NCI-H146 (cell line): ENCODE measurements at regions not wholly inside any gene's neighbourhood (a gene's known extent, or its start where the extent isn't known, plus 50 kb on each side); places are given as distances from the start of the nearest gene placed in this dataset.

Experiments used
- DNase-seq: peaks from one replicate; lab custom pipeline; 2025; lab: John Stamatoyannopoulos, UW

DNA sequence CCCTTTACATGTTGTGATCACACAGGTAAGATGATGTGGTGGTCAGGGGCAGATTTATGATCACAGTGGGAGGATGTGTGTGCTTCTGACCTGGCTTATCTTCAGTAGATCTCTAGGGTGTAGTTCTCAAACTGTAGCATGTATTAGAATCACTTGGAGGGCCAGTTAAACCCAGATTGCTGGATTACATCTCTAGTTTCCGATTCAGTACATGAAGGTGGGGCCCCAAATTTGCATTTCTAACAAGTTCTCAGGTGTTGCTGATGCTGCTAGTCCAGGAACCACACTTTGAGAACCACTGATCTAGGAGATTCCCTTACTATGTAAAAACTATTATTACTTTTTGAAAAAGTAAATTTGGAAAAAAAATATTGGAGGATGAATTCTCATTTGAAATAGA lies 199.3 kb upstream of the GOLIM4 start:
- DNase-seq, result no peak

DNA sequence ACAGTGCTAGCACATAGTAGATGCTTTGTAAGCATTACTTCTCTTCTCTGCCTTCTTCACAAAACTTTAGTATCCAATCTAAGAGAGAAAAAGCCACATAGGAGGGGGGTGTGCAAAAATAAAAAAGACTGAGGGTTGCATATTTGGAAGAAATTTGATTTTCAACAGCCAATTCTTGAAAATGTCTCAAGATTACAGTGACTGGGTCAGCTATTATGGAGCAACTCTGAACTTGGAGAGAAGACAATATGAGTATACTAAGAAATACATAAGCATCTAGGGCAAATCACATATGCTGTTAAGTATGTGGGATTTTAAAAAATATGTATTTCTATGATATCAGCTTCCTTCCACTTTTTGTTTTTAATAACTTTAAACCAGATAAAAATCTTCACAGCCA lies 196.6 kb upstream of the GOLIM4 start:
- DNase-seq, result no peak

- no peak for DNase-seq
Measured at GRCh38 chr3:168289471-168290008, 193.8 kb upstream of the GOLIM4 start.

- DNase-seq, result peak; percentile 5
Measured at GRCh38 chr3:168288511-168289401, 193.0 kb upstream of the GOLIM4 start.

DNA sequence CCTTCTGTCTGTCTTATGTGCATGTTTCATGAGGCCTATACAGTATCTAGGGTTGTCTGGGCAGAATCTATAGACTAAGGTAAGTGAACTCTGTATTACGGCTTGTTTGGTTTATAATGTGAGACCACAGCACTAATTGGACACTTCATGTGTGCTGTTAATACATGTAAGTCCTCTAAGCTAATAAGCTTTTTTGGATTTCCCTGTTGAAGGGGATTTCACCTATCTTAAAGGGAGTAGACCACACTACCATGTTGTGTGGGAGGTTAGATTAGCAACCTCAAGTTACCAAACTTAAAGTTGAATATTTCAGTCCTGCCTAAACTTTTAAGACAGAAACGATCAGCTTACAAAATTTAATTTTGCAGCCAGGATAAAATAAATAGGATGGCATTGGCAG lies 189.8 kb upstream of the GOLIM4 start:
- DNase-seq, result no peak

DNA sequence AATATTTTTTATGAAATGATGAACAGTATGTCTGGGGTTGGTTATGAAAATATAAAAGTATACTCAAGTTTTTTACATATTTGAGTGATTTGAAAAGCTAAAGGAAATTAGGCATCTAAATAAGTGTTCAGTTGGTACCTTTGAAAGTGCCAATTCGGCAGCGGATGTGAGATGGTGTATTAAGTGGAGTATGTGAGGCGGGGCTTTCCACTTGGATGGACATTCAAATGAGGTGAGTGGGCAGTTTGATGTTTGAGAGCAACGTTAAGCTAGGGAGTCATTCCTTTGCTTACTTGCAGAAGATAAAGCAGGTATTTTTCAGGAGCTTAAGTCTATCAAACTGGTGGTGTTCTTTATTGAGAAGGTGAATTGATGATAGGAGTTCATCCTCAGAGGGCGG lies 189.0 kb upstream of the GOLIM4 start:
- DNase-seq, result no peak

DNA sequence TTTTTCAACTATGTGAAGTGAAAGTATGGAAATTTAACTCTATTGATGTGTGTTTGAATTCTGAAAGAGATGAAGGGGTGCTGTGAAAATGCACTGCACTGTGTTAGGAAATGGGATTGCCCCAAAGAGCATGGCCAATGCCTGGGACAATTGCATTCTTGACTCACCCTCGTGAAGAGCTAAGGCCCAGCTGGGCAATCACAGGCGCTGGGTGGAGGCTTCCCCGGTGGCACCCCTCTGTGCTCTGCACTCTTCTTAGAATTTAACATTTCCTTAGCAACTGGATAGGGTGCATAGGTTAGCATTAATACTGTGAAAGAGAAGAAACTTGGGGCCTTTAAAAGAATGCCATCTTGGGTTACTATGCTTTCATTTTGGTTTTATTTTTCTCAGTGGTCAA lies 179.9 kb upstream of the GOLIM4 start:
- no peak for DNase-seq

DNA sequence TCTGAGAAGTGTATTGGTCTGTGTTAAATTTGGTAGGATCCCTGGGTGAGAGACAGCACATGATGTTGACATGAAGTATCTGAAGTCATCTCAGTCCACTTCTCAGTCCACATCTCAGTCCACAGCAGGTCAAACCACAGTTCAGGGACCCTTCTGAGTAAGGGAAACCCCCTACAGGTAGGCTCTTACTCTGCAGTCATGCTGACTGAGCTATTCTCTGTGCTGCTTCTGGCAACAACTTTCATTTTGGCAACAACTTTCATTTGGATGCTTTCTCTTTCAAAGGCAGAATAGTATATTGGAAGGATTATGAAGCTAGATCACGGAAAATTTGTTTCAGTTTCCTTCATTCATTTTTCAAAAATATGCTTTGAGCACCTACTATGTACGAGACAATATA lies 178.2 kb upstream of the GOLIM4 start:
- no peak for DNase-seq

- DNase-seq, result no peak
Measured at GRCh38 chr3:168273036-168273435, 177.3 kb upstream of the GOLIM4 start.

DNA sequence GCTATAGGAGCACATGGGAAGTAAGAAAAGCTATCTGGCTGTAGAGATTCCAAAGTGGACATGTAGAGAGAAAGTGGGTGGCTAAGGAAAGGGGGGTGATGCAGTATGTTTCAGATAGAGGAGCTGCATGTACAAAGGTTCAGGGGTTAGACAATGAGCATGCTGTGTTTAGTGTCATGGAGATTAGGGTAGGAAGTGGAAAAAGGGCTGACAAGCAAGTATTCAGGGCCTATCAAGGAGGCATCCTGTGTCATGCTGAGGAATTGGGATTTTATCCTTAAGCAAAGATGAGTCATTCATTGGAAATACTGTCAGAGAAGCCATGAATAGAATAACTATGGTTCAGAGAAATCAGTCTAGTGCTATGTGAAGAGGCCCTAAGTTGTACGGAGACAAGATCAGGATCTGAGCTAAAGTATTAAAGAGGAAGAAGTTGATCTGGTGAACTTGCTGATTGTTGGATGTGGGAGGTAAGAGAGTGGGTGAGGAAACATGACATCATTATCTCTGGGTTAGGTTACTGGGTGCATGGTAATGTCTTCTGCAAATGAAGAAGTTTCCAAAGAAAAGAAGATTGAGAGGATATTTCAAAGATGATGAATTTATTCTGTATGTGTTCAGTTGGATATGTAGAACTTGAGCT lies 176.7 kb upstream of the GOLIM4 start:
- DNase-seq, result no peak

DNA sequence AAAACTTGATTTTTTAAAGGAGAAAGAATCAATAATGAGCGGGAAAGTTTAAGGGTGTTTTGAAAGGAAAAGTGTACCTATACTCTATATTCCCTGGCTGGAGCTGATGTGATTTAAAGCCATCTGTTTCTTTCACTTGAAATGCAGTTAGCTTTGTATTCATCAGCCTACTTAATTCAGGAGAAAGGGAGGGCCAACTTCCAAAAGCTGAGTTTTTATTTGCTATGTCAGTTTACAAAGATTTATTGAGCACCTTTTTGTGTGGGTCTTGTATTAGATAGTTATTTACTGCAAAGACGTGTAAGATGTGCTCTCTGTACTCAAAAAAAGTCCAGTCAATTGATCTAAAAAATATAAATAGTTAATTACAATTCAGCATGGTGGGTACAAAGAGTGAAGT lies 176.2 kb upstream of the GOLIM4 start:
- DNase-seq, result no peak

DNA sequence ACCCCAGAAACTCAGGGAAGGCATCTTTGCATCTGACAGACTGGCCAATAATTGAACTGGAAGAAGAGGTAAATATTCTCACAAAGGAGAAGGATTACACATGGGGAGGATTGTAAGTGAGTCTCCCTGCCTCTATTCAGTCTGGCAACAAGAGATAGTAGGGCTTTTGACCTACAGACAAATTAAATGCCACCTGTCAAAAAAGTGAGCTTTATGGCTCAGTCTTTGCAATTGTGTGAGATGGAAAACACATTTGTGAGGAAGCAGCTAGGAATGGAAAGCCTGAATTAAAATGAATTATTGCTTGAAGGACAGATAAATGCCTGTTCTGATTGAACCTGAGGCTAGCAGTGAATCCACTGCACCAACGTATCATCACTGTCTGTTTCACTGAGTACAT lies 173.3 kb upstream of the GOLIM4 start:
- peak; percentile 82 for DNase-seq

GRCh38 chr3:168267179-168267578 lies 171.5 kb upstream of the GOLIM4 start:
- no peak for DNase-seq

GRCh38 chr3:168266335-168266734 lies 170.6 kb upstream of the GOLIM4 start:
- DNase-seq, result no peak

- no peak for DNase-seq
Measured at GRCh38 chr3:168262887-168263286, 167.2 kb upstream of the GOLIM4 start.

GRCh38 chr3:168260859-168261258 lies 165.1 kb upstream of the GOLIM4 start:
- DNase-seq, result no peak

GRCh38 chr3:168251371-168251770 lies 155.6 kb upstream of the GOLIM4 start:
- DNase-seq, result no peak

GRCh38 chr3:168250415-168250861 lies 154.7 kb upstream of the GOLIM4 start:
- peak; percentile 61 for DNase-seq

DNA sequence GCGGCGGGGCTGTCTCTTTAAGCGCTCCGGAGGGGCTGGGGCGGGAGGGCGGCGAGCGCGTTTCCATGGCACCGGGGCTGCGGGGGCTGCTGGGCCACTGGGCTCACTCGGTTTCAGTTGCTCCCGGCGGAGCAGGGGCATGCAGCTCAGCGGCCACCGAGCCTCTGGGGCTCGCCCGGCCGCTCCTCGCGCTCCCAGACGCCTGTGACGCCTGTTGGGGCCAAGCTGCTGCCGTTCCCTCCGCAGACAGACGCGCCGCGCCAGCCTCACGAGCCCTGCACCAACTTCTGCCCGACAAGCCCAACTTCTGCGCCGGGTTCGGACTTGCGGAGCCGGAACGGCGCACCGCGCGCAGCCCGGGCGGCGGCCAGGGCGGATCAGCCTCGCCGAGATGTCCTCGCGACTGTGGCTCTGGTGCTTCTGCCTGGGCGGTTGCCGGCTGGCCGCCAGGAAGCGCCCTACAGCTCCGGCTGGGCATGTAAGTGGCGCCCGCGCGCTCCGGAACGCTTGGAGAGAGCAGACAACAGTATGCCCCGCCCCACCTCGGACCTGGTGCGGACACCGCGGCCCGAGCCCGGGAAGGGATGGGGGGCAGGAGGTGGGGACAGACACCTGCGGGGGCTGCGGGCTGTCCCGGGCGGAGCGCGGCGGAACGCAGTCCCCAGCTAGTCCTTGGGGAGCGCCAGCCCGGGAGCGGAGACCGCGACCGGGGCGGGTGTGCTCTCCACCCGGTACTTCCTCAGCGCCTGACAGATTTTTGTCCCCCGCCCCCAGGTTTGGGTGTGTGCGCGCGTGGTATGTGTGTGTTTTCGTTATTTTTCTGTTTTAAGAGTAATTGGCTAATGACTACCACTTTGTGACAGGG lies 154.1 kb upstream of the GOLIM4 start:
- DNase-seq, result peak; percentile 97

DNA sequence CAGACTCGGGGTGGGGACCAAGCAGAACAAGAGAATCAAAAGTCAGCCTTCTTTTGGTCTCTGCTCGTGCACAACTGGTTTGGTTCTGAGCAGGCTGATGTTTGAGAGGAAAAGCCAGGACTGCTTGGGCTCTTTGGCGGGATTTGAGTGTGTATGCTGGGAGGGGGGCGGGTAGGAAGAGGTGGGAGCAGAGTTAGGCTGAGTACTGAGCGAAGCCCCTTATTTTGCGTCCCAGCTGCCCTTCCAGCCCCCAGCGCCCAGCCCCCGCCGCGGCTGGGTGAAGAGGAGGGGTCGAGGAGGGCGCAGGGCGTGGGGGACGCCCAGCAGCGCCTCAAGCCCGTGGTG lies 153.5 kb upstream of the GOLIM4 start:
- DNase-seq, result peak; percentile 95

DNA sequence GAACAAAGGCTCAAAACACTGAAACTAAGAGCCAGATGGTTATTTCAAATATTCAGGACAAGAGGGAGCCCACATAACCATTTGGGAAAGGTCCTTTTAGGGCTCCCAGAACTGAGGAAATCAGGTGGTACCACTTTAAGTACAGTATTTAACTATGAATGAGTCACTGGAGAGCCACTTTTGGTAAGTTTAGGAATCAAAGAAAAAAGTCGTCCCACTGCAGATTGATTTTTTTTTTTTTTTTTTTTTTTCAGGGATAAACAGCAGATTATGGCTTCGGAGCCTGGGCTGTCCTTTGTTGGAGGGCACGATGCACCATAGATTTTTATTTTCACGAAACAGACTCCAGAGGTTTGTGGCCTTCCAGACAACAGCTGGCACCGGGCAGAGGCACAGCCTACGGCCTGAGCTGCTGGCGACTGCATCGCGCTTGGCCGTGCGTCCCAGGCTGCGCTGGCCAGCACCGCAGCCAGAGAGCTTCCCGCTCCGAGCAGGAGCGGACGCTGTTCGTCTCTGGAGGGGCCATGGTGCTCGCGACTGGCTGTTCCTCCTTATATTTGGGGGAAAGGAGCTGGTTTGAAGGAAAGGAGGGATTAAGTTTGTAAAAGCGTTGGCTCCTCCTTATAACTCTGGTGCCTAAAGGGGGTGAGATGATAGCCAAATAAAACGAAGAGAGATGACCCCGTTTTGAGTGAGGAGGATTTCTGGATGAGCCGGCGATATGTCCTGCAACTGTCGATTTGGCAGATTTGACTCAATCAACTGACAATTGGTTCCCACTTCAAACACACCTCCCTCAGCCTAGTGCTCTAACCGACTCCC lies 152.9 kb upstream of the GOLIM4 start:
- peak; percentile 85 for DNase-seq
